Endothelial cell of umbilical vein (primary cell): ENCODE measurements at regions not wholly inside any gene's neighbourhood (a gene's known extent, or its start where the extent isn't known, plus 50 kb on each side); places are given as distances from the start of the nearest gene placed in this dataset.

ENCODE experiments used
- EZH2 ChIP-seq: IDR thresholded peaks from 2 replicates; pipeline ENCODE4 v1.6.1; 2012; ENCODE audit warnings: borderline replicate concordance, low read depth, mild to moderate bottlenecking, moderate library complexity, low read length, inconsistent platforms; ENCODE audit not compliant: severe bottlenecking
- FOS ChIP-seq: IDR thresholded peaks from 2 replicates; pipeline ENCODE4 v1.6.1; 2011; ENCODE audit warnings: mild to moderate bottlenecking, low read length, moderate library complexity, borderline replicate concordance; ENCODE audit not compliant: insufficient read depth
- GATA2 ChIP-seq: IDR thresholded peaks from 2 replicates; pipeline ENCODE4 v1.7.0; 2011; ENCODE audit warnings: low read depth, mild to moderate bottlenecking, moderate library complexity, mixed read lengths, low read length; ENCODE audit not compliant: insufficient read length, insufficient read depth
- JUN ChIP-seq: IDR thresholded peaks from 2 replicates; pipeline ENCODE4 v1.6.1; 2011; ENCODE audit warnings: borderline replicate concordance, low read depth; ENCODE audit not compliant: insufficient read length, insufficient read depth
- POLR2A ChIP-seq: IDR thresholded peaks from 2 replicates; pipeline ENCODE4 v1.6.1; 2012; ENCODE audit warnings: low read depth, mild to moderate bottlenecking, control low read depth, low read length
- POLR2AphosphoS5 ChIP-seq: IDR thresholded peaks from 2 replicates; pipeline ENCODE4 v1.6.1; 2012; ENCODE audit warnings: low read depth, mild to moderate bottlenecking, control low read depth, low read length, moderate library complexity; ENCODE audit not compliant: insufficient read depth
- TF ChIP-seq, protein P1 (sequence below), 2 donors: IDR thresholded peaks; 1 replicate in 1 of 2; 2 replicates in 1 of 2; pipeline ENCODE4 v1.5.1; 2011; ENCODE audit warnings: low read length in 2 of 2, mild to moderate bottlenecking in 2 of 2, moderate library complexity in 2 of 2, control low read depth in 1 of 2, inconsistent platforms in 1 of 2, low read depth in 1 of 2; ENCODE audit not compliant: insufficient read depth in 1 of 2; ENCODE audit errors: extremely low read depth in 1 of 2

GRCh38 chr6:146943664-146944063, 260.6 kb upstream of the STXBP5 start:
- TF ChIP-seq FOS (no peak), EZH2 (no peak), JUN (no peak), POLR2AphosphoS5 (no peak), POLR2A (no peak), GATA2 (no peak)
- TF ChIP-seq, protein P1, sequence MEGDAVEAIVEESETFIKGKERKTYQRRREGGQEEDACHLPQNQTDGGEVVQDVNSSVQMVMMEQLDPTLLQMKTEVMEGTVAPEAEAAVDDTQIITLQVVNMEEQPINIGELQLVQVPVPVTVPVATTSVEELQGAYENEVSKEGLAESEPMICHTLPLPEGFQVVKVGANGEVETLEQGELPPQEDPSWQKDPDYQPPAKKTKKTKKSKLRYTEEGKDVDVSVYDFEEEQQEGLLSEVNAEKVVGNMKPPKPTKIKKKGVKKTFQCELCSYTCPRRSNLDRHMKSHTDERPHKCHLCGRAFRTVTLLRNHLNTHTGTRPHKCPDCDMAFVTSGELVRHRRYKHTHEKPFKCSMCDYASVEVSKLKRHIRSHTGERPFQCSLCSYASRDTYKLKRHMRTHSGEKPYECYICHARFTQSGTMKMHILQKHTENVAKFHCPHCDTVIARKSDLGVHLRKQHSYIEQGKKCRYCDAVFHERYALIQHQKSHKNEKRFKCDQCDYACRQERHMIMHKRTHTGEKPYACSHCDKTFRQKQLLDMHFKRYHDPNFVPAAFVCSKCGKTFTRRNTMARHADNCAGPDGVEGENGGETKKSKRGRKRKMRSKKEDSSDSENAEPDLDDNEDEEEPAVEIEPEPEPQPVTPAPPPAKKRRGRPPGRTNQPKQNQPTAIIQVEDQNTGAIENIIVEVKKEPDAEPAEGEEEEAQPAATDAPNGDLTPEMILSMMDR (IDR thresholded peaks at IDR 0.05; ENCODE audit: extremely low read depth in 1 of 2, insufficient read depth in 1 of 2, low read depth in 1 of 2, low read length in 2 of 2), result no peak
